IPS DF 6.9 (cell line): ENCODE measurements at regions not wholly inside any gene's neighbourhood (a gene's known extent, or its start where the extent isn't known, plus 50 kb on each side); places are given as distances from the start of the nearest gene placed in this dataset.

Source experiments
- DNase-seq: peaks from one replicate; pipeline ENCODE4 v3.0.0-alpha.2; 2013; ENCODE audit warnings: low read depth, low spot score
- H3K27ac ChIP-seq: one replicate; pipeline ENCODE4 v1.5.1; 2013; ENCODE audit warnings: low read length, control low read depth
- H3K27me3 ChIP-seq: 2 replicates; pipeline ENCODE4 v1.6.1; 2013; ENCODE audit warnings: mild to moderate bottlenecking, low read length; ENCODE audit not compliant: control insufficient read depth, insufficient read depth
- H3K36me3 ChIP-seq: 2 replicates; pipeline ENCODE4 v1.6.1; 2013; ENCODE audit warnings: low read length; ENCODE audit not compliant: control insufficient read depth, insufficient read depth
- H3K4me1 ChIP-seq: 2 replicates; pipeline ENCODE4 v1.6.1; 2013; ENCODE audit warnings: low read length; ENCODE audit not compliant: control insufficient read depth, insufficient read depth
- H3K4me3 ChIP-seq: 2 replicates; pipeline ENCODE4 v1.5.1; 2013; ENCODE audit warnings: mild to moderate bottlenecking, low read length
- H3K9me3 ChIP-seq: 2 replicates; pipeline ENCODE4 v1.6.1; 2013; ENCODE audit warnings: low read length, inconsistent platforms; ENCODE audit not compliant: control insufficient read depth, insufficient read depth
- WGBS: extraction: QIAGEN DNeasy Blood & Tissue Kit; methylation state at CpG from one replicate; pipeline ENCODE4 v1.1.7; 2013; ENCODE audit warnings: mixed read lengths, missing lambda C conversion rate; ENCODE audit not compliant: insufficient read length, insufficient coverage; 5-methylcytosine and 5-hydroxymethylcytosine counted together

- WGBS, result no CpG with 5 or more reads among the region's 2 CpGs
- Histone ChIP-seq H3K27me3 (no peaks in the 10 kb centered on the region), H3K4me3 (no peak overlapping the region), H3K27ac (no peak overlapping the region), H3K36me3 (no peaks in the 10 kb centered on the region), H3K9me3 (no peaks in the 10 kb centered on the region), H3K4me1 (no peaks in the 10 kb centered on the region)
- no peak for DNase-seq
These were observed 111.5 kb upstream of the THSD7B start for GRCh38 chr2:136653861-136654260.

GRCh38 chr2:136651456-136652010 lies 113.8 kb upstream of the THSD7B start:
- no peaks in the 10 kb centered on the region for H3K9me3 ChIP-seq
- no peaks in the 10 kb centered on the region for H3K27me3 ChIP-seq
- no peak overlapping the region for H3K4me3 ChIP-seq
- WGBS, result no CpG with 5 or more reads among the region's 3 CpGs
- H3K36me3 ChIP-seq, result no peaks in the 10 kb centered on the region
- DNase-seq, result no peak
- no peaks in the 10 kb centered on the region for H3K4me1 ChIP-seq
- no peak overlapping the region for H3K27ac ChIP-seq

- no peak for DNase-seq
- no CpG with 5 or more reads among the region's 1 CpG for WGBS
- Histone ChIP-seq H3K27me3 (no peaks in the 10 kb centered on the region), H3K36me3 (no peaks in the 10 kb centered on the region), H3K27ac (no peak overlapping the region), H3K4me1 (no peaks in the 10 kb centered on the region), H3K4me3 (no peak overlapping the region), H3K9me3 (no peaks in the 10 kb centered on the region)
These were observed 118.3 kb upstream of the THSD7B start for GRCh38 chr2:136647039-136647438.

GRCh38 chr2:136645236-136645828 lies 120.0 kb upstream of the THSD7B start:
- Histone ChIP-seq H3K36me3 (no peaks in the 10 kb centered on the region), H3K27ac (no peak overlapping the region), H3K4me3 (no peak overlapping the region), H3K4me1 (no peaks in the 10 kb centered on the region), H3K27me3 (no peaks in the 10 kb centered on the region), H3K9me3 (no peaks in the 10 kb centered on the region)
- WGBS, result no CpG with 5 or more reads among the region's 3 CpGs
- no peak for DNase-seq

GRCh38 chr2:136639651-136640050 lies 125.7 kb upstream of the THSD7B start:
- Histone ChIP-seq H3K36me3 (no peaks in the 10 kb centered on the region), H3K27me3 (no peaks in the 10 kb centered on the region), H3K27ac (no peak overlapping the region), H3K9me3 (no peaks in the 10 kb centered on the region; the same call in 1 of the 2 replicates), H3K4me3 (no peak overlapping the region), H3K4me1 (no peaks in the 10 kb centered on the region)
- WGBS, result no CpG with 5 or more reads among the region's 15 CpGs
- DNase-seq, result no peak

- no peak overlapping the region for H3K27ac ChIP-seq
- H3K36me3 ChIP-seq, result no peaks in the 10 kb centered on the region
- no peaks in the 10 kb centered on the region; the same call in 1 of the 2 replicates for H3K9me3 ChIP-seq
- H3K4me1 ChIP-seq, result no peaks in the 10 kb centered on the region
- DNase-seq, result no peak
- H3K4me3 ChIP-seq, result no peak overlapping the region
- H3K27me3 ChIP-seq, result no peaks in the 10 kb centered on the region
These were observed 127.2 kb upstream of the THSD7B start for GRCh38 chr2:136638193-136638592.

GRCh38 chr2:136637402-136637801 lies 127.9 kb upstream of the THSD7B start:
- Histone ChIP-seq H3K4me1 (no peaks in the 10 kb centered on the region), H3K4me3 (no peak overlapping the region), H3K27me3 (no peaks in the 10 kb centered on the region), H3K9me3 (no peaks in the 10 kb centered on the region; the same call in 1 of the 2 replicates), H3K36me3 (no peaks in the 10 kb centered on the region), H3K27ac (no peak overlapping the region)
- no peak for DNase-seq
- WGBS, result no CpG with 5 or more reads among the region's 2 CpGs

- H3K27me3 ChIP-seq, result no peaks in the 10 kb centered on the region
- no peak overlapping the region for H3K4me3 ChIP-seq
- no peak overlapping the region for H3K27ac ChIP-seq
- no peaks in the 10 kb centered on the region for H3K36me3 ChIP-seq
- no peaks in the 10 kb centered on the region for H3K4me1 ChIP-seq
- no peak for DNase-seq
- no peaks in the 10 kb centered on the region for H3K9me3 ChIP-seq
- WGBS, result no CpG with 5 or more reads among the region's 4 CpGs
These were observed 136.9 kb upstream of the THSD7B start for GRCh38 chr2:136628490-136628889.

GRCh38 chr2:136613096-136613495 lies 152.2 kb upstream of the THSD7B start:
- no peak overlapping the region for H3K4me3 ChIP-seq
- DNase-seq, result no peak
- H3K9me3 ChIP-seq, result no peaks in the 10 kb centered on the region
- no peaks in the 10 kb centered on the region for H3K27me3 ChIP-seq
- H3K27ac ChIP-seq, result no peak overlapping the region
- H3K36me3 ChIP-seq, result no peaks in the 10 kb centered on the region
- no peaks in the 10 kb centered on the region for H3K4me1 ChIP-seq
- WGBS, result no CpG with 5 or more reads among the region's 4 CpGs

- no peak overlapping the region for H3K4me3 ChIP-seq
- no peak overlapping the region for H3K27ac ChIP-seq
- DNase-seq, result no peak
- no peaks in the 10 kb centered on the region for H3K27me3 ChIP-seq
- no peaks in the 10 kb centered on the region for H3K9me3 ChIP-seq
- no CpG with 5 or more reads among the region's 3 CpGs for WGBS
- H3K4me1 ChIP-seq, result no peaks in the 10 kb centered on the region
- H3K36me3 ChIP-seq, result no peaks in the 10 kb centered on the region
These were observed 153.3 kb upstream of the THSD7B start for GRCh38 chr2:136612079-136612478.

- no peaks in the 10 kb centered on the region for H3K36me3 ChIP-seq
- no peak for DNase-seq
- no CpG with 5 or more reads among the region's 1 CpG for WGBS
- no peaks in the 10 kb centered on the region for H3K27me3 ChIP-seq
- no peaks in the 10 kb centered on the region for H3K4me1 ChIP-seq
- H3K27ac ChIP-seq, result no peak overlapping the region
- no peak overlapping the region for H3K4me3 ChIP-seq
- H3K9me3 ChIP-seq, result no peaks in the 10 kb centered on the region
These were observed 153.9 kb upstream of the THSD7B start for GRCh38 chr2:136611451-136611850.
